NCI-H2107 treated with DMSO at 0.1 percent for 48 hours (cell line): ENCODE measurements at regions not wholly inside any gene's neighbourhood (a gene's known extent, or its start where the extent isn't known, plus 50 kb on each side); places are given as distances from the start of the nearest gene placed in this dataset.
"Not testable (repeated sequence)": the region's sequence is repeated elsewhere in the genome, so short reads cannot be mapped to it uniquely, and the experiment has no call there.

Experiments
- DNase-seq: peaks from one replicate; lab custom pipeline; 2025; ENCODE audit not compliant: unreplicated experiment; lab: John Stamatoyannopoulos, UW

DNA sequence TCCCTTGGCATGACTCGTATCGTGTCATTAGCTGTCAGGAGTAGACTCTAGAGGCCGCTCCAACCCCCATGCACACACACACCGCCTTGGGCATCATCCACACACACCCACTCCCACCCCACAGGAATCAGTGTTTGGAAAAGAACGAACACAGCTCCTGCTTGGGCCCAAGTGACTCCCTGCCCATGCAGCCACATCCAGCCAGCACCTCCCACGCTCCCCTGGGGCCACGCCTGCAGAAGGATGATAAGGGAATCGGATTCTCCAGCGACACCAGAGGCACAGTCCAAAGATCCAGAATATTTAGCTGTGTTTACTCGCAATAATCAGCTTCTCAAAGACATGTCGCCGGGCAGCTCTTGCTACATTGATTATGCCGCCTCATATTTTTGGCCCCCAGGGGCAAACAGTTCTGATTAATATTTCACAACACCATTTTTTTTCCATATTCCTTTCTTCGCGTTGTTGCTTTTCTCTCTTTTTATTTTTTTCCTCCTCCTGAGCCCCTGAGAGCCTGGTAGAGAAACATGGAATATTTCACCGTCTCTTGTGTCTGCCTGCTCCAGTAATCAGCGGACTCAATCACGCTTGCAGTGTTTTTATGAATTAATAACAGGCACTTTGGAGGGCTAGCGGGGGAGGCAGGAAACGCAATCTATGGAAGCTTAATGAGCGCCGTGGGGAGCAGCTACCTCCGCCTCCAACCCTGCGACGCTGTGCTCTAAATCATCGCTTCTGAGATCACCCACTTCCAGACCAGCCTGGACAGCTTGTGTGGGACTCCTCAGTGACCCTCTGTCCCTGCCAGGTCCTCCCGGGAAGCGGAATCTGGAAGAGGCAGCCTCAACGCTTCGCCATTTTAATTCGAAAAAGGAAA is 221.4 kb downstream of the TLE3 start:
- no peak for DNase-seq

DNA sequence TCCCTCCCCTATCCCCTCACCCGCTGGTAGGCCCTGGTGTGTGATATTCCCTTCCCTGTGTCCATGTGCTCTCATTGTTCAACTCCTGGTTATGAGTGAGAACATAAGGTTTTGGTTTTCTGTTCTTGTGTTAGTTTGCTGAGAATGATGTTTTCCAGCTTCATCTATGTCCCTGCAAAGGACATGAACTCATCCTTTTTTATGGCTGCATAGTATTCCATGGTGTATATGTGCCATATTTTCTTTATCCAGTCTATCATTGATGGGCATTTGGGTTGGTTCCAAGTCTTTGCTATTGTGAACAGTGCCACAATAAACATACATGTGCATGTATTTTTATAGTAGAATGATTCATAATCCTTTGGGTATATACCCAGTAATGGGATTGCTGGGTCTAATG is 217.8 kb downstream of the TLE3 start:
- DNase-seq = not testable (repeated sequence)

DNA sequence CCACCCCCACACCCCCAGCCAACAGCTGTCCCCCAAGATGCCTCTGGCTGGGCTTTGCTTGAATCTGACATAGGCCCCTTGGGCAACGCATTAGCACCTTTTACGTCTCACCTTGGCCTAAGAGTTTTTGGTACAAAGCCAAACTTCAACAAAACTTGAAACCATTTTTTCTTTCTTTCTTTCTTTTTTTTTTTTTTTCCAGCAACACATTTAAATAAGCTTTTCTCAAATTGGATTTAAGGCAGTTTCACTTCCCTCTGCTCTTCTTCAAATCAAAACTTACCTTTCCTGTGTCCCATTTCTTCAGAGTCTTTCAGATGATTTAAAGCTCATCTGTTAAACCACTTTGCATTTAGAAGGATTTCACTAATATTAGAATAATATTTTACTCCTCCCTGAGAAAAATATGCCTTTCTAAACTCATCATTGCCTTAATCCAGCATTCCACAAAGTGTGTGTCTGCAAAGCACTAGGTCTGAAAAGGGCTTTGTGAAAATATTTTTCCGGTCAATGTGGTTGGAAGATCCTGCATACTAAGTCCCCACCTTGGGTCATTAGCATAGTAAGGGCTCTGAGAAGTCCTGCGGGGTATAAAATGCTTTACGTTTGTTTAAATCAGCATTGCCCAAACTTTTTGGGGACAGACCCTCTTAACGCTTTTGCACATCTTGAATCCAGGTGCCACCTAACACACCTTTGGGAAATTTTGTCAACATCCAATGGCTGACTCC is 217.0 kb downstream of the TLE3 start:
- DNase-seq = no peak

DNA sequence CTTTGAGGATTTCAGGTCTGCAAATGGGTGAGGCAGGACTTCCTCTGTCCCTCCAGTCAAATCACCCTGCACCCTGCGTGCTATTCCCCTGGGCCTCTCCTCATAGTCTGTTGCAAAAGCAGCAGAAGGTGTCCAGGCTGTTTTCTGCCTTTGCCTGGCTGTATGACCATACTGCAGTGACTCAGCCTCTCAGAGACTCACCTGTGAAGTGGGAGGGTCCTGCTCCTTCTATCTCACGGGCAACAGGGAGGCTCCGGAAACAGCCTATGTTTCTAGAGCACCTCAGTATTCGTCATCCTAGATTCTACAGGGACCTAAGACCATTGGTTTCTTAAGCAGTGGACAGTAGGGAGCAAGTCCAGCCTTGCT is 216.4 kb downstream of the TLE3 start:
- DNase-seq = no peak

DNA sequence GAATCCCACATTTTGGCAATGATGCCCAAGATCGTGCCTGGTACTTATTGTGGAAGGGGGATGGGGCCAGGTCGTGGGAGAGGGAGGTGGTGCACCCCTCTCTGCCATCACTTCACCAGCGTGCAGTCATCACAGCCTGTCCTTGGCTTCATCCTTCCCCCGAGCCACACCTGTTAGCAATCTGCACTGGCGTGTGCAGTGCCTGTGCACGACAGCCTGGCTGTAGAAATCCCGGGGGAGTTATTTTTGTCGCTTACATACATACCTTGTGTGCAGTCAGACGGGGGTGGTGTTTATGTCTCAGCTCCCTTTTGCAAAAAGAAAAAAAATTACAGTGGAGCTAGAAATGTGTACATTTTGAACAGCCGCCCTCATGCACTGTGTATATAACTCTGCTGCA is 216.0 kb downstream of the TLE3 start:
- DNase-seq = peak; percentile 50

DNA sequence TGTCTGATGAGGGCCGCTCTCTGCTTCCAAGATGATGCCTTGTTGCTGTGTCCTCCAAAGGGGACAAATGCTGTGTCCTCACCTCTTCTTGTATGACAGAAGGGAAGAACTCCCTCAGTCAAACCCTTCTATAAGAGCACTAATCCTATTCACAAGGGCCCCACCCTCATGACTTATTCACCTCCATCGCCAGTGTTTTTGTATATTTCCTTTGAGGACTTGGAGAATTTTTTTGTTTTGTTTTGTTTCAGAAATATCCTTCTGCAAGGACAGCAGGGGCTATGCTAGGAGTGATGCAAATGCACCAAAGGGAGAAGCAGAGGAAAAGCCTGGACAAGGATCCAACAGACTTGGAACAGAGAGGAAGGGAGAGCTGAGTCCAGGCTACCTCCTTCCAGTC is 214.4 kb downstream of the TLE3 start:
- no peak for DNase-seq

DNA sequence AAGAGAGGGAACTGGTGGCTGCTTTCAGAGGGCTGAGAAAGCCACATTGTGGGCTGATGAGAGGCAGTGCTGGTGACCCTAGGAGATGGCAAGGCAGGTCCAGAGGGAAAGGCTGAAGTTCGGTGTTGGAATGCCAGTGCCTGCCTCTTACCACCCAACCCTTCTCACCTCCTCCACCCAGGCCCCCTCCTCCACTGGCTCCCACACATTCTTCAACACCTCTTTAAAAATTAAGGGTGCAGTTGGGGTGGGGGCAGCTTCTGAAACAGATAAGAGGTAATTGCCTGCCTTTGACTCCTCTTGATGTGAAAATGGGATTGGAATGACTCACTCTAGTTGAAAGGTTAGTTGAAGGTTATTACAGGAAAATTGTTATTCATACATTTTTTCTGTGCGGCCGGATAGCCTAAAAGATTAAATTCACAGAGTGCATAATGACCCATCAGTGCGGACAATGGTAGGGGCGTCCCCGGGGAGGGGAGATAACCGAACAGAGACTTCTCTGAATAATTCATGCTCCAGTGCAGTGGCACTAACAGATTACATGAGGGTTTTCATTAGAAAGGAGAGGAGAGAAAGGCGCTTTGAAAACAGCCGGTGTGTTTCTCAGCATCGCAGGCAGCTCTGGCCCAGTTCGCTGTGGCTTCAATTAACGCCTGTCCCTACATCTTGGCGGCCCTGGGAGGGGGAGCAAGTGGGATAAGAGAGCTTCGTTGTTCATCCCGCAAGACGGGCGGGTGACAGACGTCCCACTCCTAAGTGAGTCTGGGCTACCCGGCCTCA is 212.4 kb downstream of the TLE3 start:
- no peak for DNase-seq

DNA sequence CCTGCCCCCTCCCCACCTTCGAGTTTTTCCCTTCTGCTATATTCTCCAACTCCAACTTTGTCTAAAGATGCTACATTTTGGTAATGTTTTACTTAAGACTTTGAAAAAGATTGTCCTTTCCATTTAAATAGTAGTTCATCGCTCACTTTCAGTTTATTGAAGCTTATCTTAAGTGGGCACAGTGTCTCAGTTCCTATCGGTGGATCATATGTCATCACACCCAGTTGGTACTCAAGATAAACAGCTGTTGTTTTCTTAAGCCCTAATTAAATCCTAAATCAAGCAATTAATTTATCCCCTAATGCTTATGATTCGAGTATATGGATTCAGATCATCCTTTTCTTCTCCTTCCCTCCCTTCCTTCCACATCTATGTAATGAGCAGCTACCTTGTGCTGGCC is 210.7 kb downstream of the TLE3 start:
- DNase-seq = no peak

DNA sequence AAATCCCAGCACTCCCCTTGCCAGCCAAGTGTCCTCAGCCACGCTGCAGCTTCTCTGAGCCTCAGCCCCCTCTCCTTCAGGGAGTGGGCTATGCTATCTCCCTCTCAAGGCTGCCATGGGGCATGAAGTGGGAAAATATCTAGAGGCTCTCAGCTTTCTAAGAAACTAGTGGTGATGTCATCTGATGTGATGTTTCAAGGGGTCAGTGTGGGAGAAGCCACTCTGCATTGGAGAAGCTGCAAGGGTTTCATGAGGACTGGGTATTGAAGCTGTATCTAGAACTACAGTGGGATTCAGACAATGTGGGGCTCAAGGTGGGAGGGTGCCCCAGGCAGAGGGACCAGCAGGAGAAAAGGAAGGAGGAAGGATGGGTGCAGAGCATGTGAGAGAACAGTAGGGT is 210.2 kb downstream of the TLE3 start:
- no peak for DNase-seq

DNA sequence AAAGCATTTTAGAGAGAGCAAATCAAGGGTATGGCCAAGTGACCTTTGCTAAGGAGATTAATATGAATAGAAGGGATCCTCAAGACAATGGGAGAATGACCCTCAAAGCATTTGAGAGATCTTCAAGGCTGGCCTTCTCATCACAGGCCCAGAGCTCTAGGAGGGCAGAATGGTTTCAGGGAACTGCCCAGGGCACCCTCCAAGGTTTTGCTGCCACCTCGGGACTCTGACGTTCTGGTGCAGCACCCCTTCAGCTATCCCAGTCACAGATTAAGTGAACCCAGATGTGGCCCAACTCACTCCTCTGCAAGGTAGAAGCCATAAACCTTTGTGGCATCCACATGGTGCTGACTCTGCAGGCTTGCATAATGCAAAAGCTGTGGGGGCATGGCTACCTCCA is 209.3 kb downstream of the TLE3 start:
- no peak for DNase-seq

DNA sequence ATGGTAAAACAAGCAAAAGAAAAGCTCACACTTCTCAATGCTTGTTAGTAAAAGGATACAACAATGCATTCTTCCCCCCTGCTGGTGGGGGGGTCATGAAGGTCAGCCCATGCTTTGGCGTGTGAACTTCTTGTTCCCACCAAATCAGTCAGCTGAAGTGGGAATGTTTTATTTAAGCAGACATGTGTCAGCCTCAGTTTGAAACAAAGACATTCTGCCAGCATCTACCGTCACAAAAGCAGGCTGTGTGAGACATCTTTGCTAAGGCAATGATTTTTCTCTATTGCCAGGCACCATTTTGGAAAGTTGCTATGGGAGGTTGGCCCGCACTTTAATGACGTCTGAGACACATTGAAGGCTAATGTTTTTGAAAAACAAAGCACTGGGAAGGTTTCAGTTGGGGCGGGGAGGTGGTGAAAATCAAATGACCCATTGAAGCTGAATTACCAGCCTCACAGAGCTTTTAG is 206.6 kb downstream of the TLE3 start:
- DNase-seq = no peak

DNA sequence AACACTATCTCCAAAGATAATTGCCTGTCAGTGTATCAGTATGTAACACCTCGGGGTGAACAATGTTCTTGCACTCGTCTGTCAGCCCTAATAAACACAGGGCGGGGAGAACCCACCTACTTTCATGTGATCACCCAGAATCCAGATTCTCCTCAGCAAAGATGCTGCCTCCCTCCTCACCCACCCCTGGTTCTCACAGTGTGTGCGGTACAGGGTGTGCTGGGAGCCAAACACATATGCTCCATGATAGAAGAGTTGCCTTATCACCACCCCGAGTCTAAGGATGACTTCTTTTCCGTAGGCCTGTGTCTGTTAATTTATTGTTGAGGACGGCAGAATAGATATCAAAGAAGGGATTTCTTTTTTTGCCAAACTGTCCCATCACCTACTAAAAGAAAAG is 206.1 kb downstream of the TLE3 start:
- DNase-seq = no peak

DNA sequence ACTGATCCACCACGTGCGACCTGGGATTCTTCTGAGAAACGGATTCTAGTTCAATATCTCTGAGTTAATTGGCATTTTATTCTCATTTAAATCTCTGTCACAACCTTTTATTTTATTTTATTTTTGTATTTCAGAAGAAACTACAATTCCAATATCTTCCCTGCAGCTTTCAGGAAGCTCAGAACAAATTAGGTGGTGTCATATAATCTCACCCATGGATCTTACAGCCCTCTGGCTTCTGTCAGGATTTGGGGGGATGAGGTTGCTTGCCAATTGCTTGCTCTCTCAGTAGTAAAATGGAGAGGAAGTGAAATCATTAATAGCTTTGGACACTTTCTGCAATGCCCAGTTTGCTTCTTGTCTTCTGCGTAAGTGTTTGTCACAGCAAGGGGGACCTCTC is 205.4 kb downstream of the TLE3 start:
- DNase-seq = no peak

DNA sequence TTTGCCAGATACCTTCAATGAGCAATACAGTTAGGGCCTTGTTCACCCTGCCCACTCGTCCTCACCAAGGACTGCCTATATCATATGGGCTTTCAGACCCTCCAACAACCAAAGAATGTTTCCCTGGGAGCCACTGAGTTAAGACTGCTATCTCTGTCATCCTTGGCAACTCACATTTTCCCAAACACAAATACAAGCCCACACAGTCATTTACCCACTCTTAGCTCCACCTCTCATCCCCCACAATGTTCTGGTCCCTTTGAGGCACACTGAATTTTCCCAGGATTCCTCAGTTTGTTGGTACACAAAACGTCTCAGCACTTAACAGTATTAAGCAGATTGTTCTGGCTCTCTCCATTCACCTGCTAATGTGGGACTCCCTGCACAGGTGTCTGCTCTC is 204.6 kb downstream of the TLE3 start:
- no peak for DNase-seq

DNA sequence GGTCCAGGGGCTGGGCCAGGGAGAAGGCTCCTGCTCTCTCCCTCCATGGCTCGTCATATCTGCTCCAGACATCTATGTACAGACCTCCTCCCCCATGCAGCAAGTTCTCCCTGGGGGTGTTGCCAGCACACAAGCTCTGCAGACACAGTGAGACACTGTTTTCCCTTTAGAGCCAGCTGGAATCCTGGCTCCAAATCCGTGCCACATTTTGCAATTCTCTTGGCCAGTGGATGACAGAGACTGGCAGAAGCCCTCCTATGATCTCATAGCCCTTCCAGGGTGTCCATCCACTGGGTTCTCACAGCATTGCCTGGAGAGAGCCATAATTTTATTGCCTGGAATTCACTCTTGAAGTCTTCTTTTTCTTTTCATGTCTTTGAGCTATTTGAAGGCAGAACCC is 203.9 kb downstream of the TLE3 start:
- DNase-seq = no peak

DNA sequence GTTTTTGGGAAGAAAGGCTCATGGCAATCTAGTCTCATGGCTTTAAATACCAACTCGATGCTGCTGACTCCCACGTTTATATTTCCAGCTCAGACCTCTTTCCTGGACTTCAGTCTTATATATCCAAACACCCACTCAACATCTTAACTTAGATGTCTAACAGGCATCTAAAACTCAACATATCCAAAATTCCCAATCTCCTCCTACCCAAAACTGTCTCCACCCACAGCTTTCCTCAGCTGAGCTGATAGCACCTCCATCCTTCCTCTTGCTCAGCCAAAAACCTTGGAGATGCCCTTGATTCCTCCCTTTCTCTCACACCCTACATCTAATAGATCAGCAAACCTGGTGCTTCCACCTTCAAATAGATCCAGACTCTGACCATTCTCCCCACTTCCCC is 202.5 kb downstream of the TLE3 start:
- no peak for DNase-seq

DNA sequence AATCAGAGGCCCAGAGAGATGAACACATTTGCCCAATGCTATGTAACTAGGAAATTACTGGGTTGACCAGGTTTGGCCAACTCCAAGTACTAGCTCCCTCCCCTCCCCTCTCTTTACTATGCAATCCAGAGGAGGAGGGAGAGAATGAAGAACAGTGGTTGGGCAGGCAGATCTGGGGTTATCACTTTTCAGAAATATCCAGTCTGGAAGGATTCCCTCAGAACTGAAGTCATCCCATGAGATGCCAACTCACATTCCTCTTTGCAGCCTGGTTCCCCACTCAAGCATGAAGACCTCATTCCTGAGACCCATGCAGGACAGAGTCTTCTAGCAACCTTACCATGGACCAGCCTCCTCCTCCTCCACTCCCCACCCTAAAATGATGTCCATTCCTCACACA is 201.1 kb downstream of the TLE3 start:
- no peak for DNase-seq

DNA sequence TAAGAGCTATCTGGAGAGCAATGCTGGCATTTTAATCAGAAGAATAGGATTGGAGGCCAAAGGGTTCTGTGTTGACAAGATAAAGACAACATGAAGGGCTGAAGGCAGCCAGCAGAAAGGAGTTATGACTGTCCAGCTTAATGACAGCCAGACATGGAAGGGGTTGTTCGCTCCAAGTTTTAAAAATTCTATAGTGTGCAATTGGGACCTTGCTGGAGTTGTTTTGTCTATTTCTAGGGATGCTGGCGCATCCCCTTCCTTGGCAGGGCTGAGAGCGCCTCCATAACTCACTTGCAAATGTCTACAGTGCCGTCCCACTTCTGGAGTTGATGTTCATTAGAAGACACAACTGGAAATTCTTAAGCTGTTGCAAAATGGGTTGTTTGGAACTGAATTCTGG is 200.7 kb downstream of the TLE3 start:
- DNase-seq = no peak

DNA sequence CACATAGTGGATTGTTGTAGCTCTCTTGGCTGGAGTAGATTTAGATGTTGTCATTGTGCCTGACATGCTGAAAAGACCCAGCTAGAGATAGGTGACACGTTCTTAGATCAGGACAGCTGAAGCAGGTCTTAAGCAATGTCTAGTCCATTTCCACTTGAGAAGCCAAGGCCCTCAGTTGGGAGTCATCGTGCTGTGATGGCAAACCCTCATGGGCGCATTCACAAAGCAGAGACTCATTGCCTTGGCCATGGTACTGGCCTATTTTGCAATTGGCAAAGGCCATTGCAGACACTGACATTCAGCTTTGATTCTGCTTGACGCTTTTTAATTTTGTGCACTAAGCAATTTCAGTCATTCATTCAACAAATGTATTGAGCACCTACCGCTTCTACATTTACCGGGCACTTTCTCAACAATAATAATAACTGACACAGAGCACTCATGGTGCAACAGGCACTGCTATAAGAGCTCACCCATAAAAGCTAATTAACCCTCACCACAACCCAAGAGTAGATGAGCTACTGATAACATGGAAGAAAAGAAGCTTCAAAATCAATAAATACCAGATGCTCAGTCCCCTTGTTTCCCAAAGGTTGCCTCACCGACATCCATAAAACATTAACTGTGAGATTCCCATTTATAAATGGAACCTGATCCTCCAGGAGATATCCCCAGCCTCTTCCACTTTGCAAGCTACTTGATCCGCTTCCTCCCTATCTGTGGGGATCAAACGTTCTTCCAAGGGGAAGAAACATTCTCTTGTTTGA is 200.1 kb downstream of the TLE3 start:
- DNase-seq = peak; percentile 45

DNA sequence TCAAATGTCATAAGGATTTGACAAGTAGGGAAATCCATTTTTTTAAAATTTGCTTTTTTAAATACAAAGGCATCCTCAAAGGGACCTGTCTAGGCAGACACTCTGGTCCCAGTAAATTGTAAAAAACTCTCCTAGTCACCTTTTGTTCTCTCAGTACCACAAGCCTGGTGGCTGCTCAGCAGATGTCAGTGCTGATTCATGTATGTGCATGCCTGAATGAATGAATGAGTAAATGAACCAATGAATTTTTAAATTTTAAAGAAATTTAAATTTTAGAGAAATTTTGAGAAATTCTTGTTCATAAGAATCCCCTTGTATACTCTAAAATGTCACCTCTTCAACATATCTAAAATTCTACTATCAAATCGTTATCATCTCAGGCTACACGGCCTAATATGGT is 199.5 kb downstream of the TLE3 start:
- no peak for DNase-seq
